Cardiac muscle cell (in vitro differentiated cells and primary cell): ENCODE measurements at regions not wholly inside any gene's neighbourhood (a gene's known extent, or its start where the extent isn't known, plus 50 kb on each side); places are given as distances from the start of the nearest gene placed in this dataset.
"Not testable (repeated sequence)": the region's sequence is repeated elsewhere in the genome, so short reads cannot be mapped to it uniquely, and the experiment has no call there.

Experiments used
- DNase-seq, 2 donors: peaks; one replicate each; pipeline versions ENCODE4 v3.0.0 to v3.0.0-alpha.2; 2010 to 2017; ENCODE audit warnings: low read depth in 1 of 2, low spot score in 1 of 2
- H3K27ac ChIP-seq: fragments of 200-600 bp; sonication (generic); 2 replicates; pipeline ENCODE4 v1.5.1; 2016
- H3K27me3 ChIP-seq: fragments of 200-600 bp; sonication (generic); 2 replicates; pipeline ENCODE4 v1.6.0; 2016; ENCODE audit warnings: control low read depth
- H3K36me3 ChIP-seq: fragments of 200-600 bp; sonication (generic); 2 replicates; pipeline ENCODE4 v1.5.1; 2016; ENCODE audit warnings: control low read depth
- H3K4me1 ChIP-seq: fragments of 200-600 bp; sonication (generic); 2 replicates; pipeline ENCODE4 v1.8.1; 2017; ENCODE audit warnings: low read depth, mild to moderate bottlenecking, mixed run types
- H3K4me3 ChIP-seq: fragments of 200-600 bp; sonication (generic); 2 replicates; pipeline ENCODE4 v1.5.1; 2016; ENCODE audit warnings: mild to moderate bottlenecking
- H3K9me3 ChIP-seq: fragments of 200-600 bp; sonication (generic); 2 replicates; pipeline ENCODE4 v1.5.1; 2017; ENCODE audit warnings: low read depth, mild to moderate bottlenecking, control low read depth
- TF ChIP-seq, protein P1 (sequence below): IDR thresholded peaks from 2 replicates; pipeline ENCODE4 v1.5.1; 2012; ENCODE audit warnings: low read depth, mild to moderate bottlenecking, low read length

DNA sequence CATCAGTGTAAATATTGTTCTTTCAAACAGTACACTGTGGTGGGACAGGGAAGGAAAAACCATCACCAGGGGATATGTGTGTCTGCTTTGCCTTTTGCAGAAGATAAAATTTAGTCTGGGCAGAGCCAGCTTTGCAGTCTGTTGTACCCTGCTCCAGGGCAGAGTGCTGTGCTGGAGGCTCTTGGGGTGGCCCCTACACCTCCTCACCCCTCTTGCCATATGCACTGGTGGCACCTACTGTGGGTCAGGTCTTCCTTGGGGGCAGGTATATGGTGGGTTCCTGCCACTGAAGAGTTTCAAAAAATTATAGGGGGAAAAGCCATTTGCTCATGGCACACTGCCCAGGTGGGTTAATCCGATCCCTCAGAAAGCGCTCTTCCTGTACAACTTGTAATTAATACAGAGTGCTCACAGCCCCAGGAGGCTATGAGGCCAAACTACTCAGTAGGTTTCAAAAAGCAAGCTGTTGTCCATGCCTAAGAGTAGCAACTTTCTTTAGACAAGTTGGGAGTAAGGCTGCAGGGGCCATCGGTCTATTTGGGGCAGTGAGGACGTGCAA lies 112.7 kb upstream of the BMPER start:
- Histone ChIP-seq H3K4me3 (no peak overlapping the region), H3K4me1 (no peaks in the 10 kb centered on the region), H3K27me3 (no peaks in the 10 kb centered on the region), H3K9me3 (no peaks in the 10 kb centered on the region), H3K27ac (no peak overlapping the region), H3K36me3 (no peaks in the 10 kb centered on the region)
- DNase-seq, result no peak
- TF ChIP-seq, protein P1, sequence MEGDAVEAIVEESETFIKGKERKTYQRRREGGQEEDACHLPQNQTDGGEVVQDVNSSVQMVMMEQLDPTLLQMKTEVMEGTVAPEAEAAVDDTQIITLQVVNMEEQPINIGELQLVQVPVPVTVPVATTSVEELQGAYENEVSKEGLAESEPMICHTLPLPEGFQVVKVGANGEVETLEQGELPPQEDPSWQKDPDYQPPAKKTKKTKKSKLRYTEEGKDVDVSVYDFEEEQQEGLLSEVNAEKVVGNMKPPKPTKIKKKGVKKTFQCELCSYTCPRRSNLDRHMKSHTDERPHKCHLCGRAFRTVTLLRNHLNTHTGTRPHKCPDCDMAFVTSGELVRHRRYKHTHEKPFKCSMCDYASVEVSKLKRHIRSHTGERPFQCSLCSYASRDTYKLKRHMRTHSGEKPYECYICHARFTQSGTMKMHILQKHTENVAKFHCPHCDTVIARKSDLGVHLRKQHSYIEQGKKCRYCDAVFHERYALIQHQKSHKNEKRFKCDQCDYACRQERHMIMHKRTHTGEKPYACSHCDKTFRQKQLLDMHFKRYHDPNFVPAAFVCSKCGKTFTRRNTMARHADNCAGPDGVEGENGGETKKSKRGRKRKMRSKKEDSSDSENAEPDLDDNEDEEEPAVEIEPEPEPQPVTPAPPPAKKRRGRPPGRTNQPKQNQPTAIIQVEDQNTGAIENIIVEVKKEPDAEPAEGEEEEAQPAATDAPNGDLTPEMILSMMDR, result no peak

DNA sequence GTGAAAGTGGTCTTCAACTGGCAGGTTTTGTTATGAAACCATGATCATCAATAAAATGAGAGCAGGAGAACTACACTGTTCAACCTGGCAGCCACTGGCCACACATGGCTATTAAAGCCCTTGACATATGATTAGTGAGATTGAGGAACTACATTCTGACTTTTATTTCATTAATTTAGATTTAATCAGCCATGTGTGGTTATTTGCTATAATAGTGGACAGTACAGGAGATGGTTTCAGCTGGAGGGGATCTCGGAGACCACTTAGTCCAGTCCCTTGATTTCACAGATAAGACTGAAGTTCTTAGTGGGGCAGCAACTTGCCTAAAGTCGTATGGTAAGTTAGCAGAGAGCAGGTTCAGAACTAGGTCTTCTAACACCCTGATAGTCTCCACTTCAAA lies 111.7 kb upstream of the BMPER start:
- H3K27ac ChIP-seq, result no peak overlapping the region
- H3K27me3 ChIP-seq, result no peaks in the 10 kb centered on the region
- no peak for DNase-seq
- H3K9me3 ChIP-seq, result no peaks in the 10 kb centered on the region
- peaks cover 5% of the 10 kb centered on the region for H3K4me1 ChIP-seq
- no peaks in the 10 kb centered on the region for H3K36me3 ChIP-seq
- TF ChIP-seq, protein P1, result no peak
- no peak overlapping the region for H3K4me3 ChIP-seq

DNA sequence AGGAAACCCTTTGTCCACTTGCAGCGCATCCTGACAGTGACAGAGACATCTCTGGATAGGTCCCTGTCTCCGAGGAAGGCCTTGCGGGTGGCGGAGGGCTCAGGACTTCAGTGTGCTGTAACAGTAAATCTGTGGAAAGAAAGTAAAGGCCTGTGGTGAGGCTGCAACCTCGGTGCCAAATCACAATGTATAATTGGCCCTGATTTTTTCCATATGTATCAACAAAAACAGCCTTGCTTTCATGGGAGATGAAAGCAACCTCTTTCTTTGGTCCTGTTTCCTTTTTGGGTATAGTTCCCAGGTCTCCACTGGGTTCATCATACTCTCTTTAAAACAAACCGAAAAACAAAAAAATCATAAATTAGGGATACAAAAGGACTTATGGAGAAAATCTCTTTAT lies 110.9 kb upstream of the BMPER start:
- TF ChIP-seq, protein P1, result no peak
- Histone ChIP-seq H3K27ac (no peak overlapping the region), H3K4me3 (no peak overlapping the region), H3K9me3 (no peaks in the 10 kb centered on the region), H3K4me1 (peaks cover 12% of the 10 kb centered on the region), H3K27me3 (no peaks in the 10 kb centered on the region), H3K36me3 (no peaks in the 10 kb centered on the region)
- no peak for DNase-seq

DNA sequence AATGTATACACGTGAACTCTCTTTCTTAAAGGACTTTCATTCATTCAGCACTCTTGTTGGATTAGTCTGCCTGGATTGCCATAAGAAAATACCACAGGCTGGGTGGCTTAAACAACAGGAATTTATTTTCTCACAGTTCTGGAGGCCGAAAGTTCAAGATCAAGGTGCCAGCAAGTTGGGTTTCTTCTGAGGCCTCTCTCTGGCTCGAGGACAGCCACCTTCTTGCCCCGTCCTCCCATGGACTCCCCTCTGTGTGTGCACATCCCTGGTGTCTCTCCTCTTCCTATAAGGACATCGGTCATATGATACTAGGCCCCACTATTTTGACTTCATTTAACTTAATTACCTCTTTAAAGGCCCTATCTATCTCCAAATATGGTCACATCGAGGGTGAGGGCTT lies 110.4 kb upstream of the BMPER start:
- TF ChIP-seq, protein P1, result no peak
- H3K27me3 ChIP-seq, result no peaks in the 10 kb centered on the region
- H3K36me3 ChIP-seq, result no peaks in the 10 kb centered on the region
- H3K9me3 ChIP-seq, result no peaks in the 10 kb centered on the region
- no peak overlapping the region for H3K27ac ChIP-seq
- DNase-seq, result no peak
- peaks cover 12% of the 10 kb centered on the region for H3K4me1 ChIP-seq
- H3K4me3 ChIP-seq, result no peak overlapping the region

DNA sequence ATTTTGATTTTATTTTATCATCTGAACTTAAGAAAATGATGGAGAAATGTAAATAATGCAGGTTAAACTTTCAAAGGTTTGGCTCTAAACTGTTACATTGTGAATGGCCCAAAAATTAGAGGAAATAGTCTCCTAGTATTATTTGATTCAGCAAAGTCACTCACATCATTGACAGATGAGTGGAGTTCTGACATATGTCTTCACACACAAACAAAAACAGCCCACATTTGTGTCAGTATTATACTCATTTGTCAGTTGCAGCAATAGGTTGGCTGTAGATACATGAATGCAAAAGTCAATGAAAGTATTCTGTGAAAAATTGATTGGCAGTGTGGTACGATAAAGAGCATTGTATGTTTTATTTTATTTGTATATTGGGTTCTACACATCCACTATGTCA lies 108.8 kb upstream of the BMPER start:
- Histone ChIP-seq H3K27me3 (no peaks in the 10 kb centered on the region), H3K27ac (no peak overlapping the region), H3K9me3 (no peaks in the 10 kb centered on the region), H3K4me3 (no peak overlapping the region), H3K36me3 (no peaks in the 10 kb centered on the region), H3K4me1 (peaks cover 17% of the 10 kb centered on the region)
- DNase-seq, result no peak
- TF ChIP-seq, protein P1, result no peak

DNA sequence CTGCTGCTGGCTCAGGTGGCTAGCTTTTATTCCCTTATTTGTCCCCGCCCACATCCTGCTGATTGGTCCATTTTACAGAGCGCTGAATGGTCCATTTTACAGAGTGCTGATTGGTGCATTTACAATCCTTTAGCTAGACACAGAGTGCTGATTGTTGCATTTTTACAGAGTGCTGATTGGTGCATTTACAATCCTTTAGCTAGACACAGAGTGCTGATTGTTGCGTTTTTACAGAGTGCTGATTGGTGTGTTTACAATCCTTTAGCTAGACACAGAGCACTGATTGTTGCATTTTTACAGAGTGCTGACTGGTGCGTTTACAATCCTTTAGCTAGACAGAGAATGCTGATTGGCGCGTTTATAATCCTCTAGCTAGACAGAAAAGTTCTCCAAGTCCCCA lies 107.8 kb upstream of the BMPER start:
- H3K27ac ChIP-seq, result peak overlapping the region; percentile 76
- DNase-seq, H3K4me3 ChIP-seq, H3K9me3 ChIP-seq, H3K27me3 ChIP-seq, H3K36me3 ChIP-seq: not testable (repeated sequence)
- peaks cover 17% of the 10 kb centered on the region for H3K4me1 ChIP-seq
